NCI-H2081 (cell line): ENCODE measurements at regions not wholly inside any gene's neighbourhood (a gene's known extent, or its start where the extent isn't known, plus 50 kb on each side); places are given as distances from the start of the nearest gene placed in this dataset.
"Not testable (repeated sequence)": the region's sequence is repeated elsewhere in the genome, so short reads cannot be mapped to it uniquely, and the experiment has no call there.

Experiments used
- DNase-seq, 2 experiments: peaks; one replicate each; lab custom pipeline; 2025; lab: John Stamatoyannopoulos, UW

GRCh38 chr12:73017981-73018380, 745.8 kb downstream of the TRHDE start:
- DNase-seq, result no peak

GRCh38 chr12:73053893-73054292, 781.7 kb downstream of the TRHDE start:
- peak in 1 of 2 experiments; percentile 6 for DNase-seq

GRCh38 chr12:73057428-73057827, 785.3 kb downstream of the TRHDE start:
- no peak for DNase-seq

GRCh38 chr12:73065913-73066312, 793.7 kb downstream of the TRHDE start:
- no peak for DNase-seq

DNA sequence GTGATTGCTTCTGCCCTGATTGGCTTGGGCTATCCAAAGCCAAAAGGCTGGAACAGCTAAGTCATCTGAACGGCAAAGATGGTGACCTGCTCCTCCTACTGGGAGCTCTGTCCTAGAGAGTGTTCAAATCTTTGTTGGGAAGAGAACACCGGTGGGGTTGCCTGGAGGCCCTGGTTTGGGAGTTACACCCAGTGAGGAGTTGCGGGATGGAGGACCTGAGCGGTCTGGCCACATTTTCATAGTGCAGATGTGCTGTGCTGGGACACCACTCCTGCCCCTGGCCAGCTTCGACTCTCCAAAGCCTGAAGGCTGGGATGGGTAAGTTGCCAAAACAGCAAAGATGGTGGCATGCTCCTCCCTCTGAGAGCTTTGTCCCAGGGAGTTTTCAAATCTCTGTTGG, 795.4 kb downstream of the TRHDE start:
- DNase-seq, result no peak

DNA sequence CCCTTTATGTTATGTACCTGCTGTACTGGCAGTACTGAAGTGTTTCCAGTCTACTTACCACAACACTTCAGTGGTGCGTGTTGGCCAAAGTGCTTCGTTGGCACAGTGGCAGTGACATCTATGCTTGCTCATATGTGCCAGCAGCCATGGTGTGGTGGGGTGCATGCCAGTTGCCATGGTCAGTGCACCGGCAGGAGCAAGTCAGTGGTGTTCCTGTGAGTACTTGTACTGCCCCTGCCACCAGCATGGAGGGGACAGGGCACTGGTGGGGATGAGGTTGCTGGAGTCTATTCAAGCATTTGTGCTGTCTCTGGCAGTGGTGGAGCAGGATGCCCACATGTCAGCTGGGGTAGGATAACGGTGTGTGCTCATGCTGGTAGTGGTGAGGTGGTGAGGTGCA, 800.0 kb downstream of the TRHDE start:
- no peak for DNase-seq

GRCh38 chr12:73076760-73077159, 804.6 kb downstream of the TRHDE start:
- DNase-seq, result no peak

- no peak for DNase-seq
Observed at GRCh38 chr12:73083736-73084135, 811.6 kb downstream of the TRHDE start.

DNA sequence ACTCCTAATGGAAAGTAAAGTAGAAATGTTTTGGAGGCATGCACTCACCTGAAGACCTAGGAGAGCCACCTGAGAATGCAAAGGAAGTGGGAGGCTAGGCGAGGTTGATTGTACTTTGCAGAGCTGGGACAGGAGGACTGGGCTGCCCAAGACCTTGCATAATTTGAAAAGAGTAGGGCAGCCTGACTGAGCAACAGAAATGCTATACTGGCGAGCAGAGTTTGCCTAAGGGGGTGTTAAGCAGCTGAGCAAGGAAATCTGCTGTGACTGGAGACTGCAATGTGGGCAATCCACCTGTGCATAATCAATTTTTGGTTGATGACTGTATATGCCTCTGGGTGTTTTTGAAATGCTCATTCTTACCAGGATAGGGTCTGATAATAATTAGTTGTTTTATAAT, 834.1 kb downstream of the TRHDE start:
- DNase-seq, result no peak

DNA sequence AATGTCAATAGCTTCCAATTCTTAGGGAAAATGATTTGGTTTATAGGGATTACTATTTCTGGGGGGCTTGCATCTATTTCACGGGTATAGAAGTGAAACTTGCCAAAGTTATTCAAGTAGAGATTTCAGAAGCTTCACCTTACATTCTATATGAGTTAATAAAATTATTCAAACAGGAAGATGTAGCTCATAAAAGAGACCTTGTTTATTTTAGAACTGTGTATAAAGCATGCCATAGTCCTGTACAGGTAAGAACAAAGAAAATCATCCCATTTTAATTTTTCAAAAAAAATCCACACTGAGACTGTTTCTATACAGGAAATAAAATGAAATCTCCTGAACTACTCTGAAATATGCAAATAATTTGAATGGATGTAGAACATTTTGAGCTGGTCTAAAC, 834.7 kb downstream of the TRHDE start:
- DNase-seq, result no peak

- DNase-seq, result no peak
Observed at GRCh38 chr12:73110816-73111215, 838.6 kb downstream of the TRHDE start.

GRCh38 chr12:73112035-73112816, 840.1 kb downstream of the TRHDE start:
- DNase-seq, result no peak

GRCh38 chr12:73124480-73124879, 852.3 kb downstream of the TRHDE start:
- no peak for DNase-seq

DNA sequence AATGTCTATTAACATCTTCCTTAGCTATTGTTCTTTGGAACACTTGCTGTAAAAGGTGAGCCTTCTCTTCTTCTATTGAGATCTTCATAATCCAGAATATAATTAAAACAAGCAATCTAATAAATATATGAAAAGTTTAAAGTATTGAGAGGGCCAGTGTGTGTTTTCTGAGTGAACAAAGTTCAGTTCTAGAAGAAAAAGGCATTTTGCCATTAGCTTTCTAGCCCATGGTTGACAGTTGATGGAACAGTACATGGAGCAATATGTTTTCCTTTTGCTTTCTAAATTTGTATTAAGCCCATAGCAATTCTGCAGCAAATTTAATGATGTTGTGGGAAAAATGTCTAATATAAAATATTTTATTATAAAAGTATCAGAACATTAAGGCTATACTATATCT, 853.0 kb downstream of the TRHDE start:
- no peak for DNase-seq

- no peak for DNase-seq
Observed at GRCh38 chr12:73136386-73136785, 864.2 kb downstream of the TRHDE start.

DNA sequence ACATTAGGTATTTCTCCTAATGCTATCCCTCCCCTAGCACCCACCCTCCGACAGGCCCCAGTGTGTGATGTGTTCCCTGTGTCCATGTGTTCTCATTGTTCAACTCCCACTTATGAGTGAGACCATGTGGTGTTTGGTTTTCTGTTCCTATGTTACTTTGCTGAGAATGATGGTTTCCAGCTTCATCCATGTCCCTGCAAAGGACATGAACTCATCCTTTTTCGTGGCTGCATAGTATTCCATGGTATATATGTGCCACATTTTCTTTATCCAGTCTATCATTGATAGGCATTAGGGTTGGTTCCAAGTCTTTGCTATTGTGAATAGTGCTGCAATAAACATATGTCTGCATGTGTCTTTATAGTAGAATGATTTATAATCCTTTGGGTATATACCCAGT, 867.5 kb downstream of the TRHDE start:
- not testable (repeated sequence) for DNase-seq

DNA sequence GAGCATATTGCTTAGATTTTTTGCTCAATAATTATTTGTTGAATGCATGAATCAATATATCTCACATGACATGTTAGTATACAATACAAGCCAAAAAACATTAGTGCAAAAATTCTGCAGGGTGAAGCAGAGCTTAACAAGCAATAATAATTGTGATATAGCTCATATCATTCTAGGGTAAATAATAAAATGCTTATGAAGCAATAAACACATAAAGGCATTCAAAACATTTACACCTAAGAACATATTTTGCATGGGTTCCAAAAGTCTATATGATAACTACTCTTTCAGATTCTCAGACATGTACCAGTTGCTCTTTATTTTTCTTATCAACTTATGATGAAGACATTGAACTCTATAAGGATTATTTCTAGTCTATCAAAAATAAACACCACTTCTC, 886.2 kb downstream of the TRHDE start:
- no peak for DNase-seq

DNA sequence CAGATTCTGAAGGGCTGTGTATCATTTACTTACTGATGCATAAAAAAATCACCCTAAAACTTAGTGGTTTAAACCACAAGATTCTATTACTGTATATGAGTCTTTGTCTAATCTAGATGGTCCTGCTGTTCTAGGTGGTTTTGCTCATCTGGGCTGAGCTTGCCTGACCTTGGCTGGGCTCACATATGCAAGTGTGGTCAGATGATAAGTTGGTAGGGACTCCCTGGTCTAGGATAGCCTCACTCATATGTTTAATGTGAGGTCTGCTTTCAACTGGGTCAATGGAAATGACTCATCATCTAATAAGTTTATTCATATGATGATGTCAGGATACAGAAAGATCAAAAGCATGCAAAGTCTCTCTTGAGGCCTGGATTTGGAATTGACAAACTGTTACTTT, 887.8 kb downstream of the TRHDE start:
- DNase-seq, result no peak

DNA sequence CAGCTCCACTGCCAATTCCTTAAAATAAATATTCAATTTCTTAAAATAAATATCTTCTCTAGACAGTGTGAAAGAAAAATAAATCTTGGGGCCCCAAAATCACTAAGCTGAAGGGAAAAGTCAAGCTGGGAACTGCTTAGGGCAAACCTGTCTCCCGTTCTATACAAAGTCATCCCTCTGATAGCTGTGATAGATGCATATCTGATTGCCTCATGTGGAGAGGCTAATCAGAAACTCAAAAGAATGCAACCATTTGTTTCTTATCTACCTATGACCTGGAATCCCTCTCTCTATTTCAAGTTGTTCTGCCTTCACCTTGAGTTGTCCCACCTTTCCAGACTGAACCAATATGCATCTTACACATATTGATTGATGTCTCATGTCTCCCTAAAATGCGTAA, 889.8 kb downstream of the TRHDE start:
- no peak for DNase-seq

GRCh38 chr12:73180734-73181133, 908.6 kb downstream of the TRHDE start:
- no peak for DNase-seq

GRCh38 chr12:73181244-73181643, 909.1 kb downstream of the TRHDE start:
- no peak for DNase-seq

GRCh38 chr12:73185403-73185802, 913.2 kb downstream of the TRHDE start:
- no peak for DNase-seq

- DNase-seq, result no peak
Observed at GRCh38 chr12:73186272-73186671, 914.1 kb downstream of the TRHDE start.

DNA sequence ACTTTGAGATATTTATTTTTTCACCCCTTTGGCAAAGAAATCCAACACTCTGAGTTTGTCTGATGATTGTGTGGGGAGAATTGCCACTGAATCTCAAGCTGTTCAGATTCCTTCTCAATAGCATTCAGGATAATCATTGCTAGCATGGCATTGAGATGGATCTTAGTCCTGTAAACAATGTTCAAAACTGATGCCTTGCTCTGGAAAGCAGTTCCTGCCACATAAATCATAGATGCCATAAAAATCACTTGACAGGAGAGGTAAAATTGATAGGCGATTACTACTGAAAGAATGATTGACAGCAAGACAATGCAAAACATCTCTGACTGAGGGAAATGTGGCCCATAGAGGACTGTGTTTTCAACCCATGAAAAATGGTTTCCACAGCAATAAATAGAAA, 915.6 kb downstream of the TRHDE start:
- DNase-seq, result no peak
